22Rv1 (cell line): ENCODE measurements at regions not wholly inside any gene's neighbourhood (a gene's known extent, or its start where the extent isn't known, plus 50 kb on each side); places are given as distances from the start of the nearest gene placed in this dataset.

Source experiments
- CTCF ChIP-seq: fragments of 450-650 bp; IDR thresholded peaks from 2 replicates; pipeline ENCODE4 v1.5.1; 2017; ENCODE audit warnings: mild to moderate bottlenecking
- ZFX ChIP-seq: fragments of 450-650 bp; IDR thresholded peaks from 2 replicates; pipeline ENCODE4 v1.6.1; 2017; ENCODE audit warnings: antibody characterized with exemption, borderline replicate concordance

- no peak for TF ChIP-seq CTCF
- no peak for TF ChIP-seq ZFX
Measured at GRCh38 chr20:61045091-61045490, 207.0 kb upstream of the CDH4 start.
